GM12878 (cell line): ENCODE measurements at regions not wholly inside any gene's neighbourhood (a gene's known extent, or its start where the extent isn't known, plus 50 kb on each side); places are given as distances from the start of the nearest gene placed in this dataset.
A peak's percentile ranks its signal among the peaks of the same experiment; 100 is the strongest.
"Not testable (repeated sequence)": the region's sequence is repeated elsewhere in the genome, so short reads cannot be mapped to it uniquely, and the experiment has no call there.

ENCODE experiments used
- ATAC-seq: fragments of 200-7000 bp; cut with Tn5 transposase; 3 replicates; pipeline ENCODE4 v1.9.1; 2020; ENCODE audit warnings: mild to moderate bottlenecking, moderate library complexity
- BruUV-seq: library from RNA; stranded (reverse); fragments of 400-500 nt; replicated peaks from 2 replicates; lab custom pipeline; 2021; lab: Mats Ljungman, UMichigan
- CTCF ChIA-PET: fragments of 300-600 bp; sonication (Branson Sonifier 250); formaldehyde crosslinking; extraction: SDS; loops from one replicate; lab custom pipeline; 2021; ENCODE audit warnings: inconsistent platforms; lab: Yijun Ruan, JAX
- POLR2A ChIA-PET: fragments of 350-600 bp; formaldehyde crosslinking; extraction: SDS; loops from one replicate; lab custom pipeline; 2021; ENCODE audit warnings: inconsistent platforms; lab: Charles Lee
- RAD21 ChIA-PET: fragments of 300-600 bp; sonication (Branson Sonifier 250); formaldehyde crosslinking; loops from one replicate; lab custom pipeline; 2023; ENCODE audit warnings: antibody characterized with exemption; ENCODE audit not compliant: unreplicated experiment; lab: Charles Lee
- SMC1A ChIA-PET: fragments of 300-600 bp; sonication (Branson Sonifier 250); formaldehyde crosslinking; loops from one replicate; lab custom pipeline; 2023; ENCODE audit not compliant: unreplicated experiment, uncharacterized antibody; lab: Charles Lee
- DNase-seq: peaks from one replicate; pipeline ENCODE4 v3.0.0-alpha.2; 2011; ENCODE audit warnings: low read depth, low spot score
- FAIRE-seq: peaks from 3 replicates; lab custom pipeline; 2011; peaks lifted over from hg19 to GRCh38; lab: Jason Lieb, UNC
- H2AFZ ChIP-seq: 2 replicates; pipeline ENCODE4 v1.6.0; 2011; ENCODE audit warnings: low read depth, low read length, control low read depth; ENCODE audit not compliant: control insufficient read depth
- H3K27ac ChIP-seq: 2 replicates; pipeline ENCODE4 v1.5.1; 2011; ENCODE audit warnings: control low read depth; ENCODE audit not compliant: control insufficient read depth, insufficient read depth
- H3K27me3 ChIP-seq, 2 experiments: replicated peaks in 1 of 2; 2 replicates each; pipeline versions ENCODE4 v1.6.0 to v1.6.1; 2011; ENCODE audit warnings: low read length in 1 of 2; ENCODE audit not compliant: control insufficient read depth in 2 of 2, insufficient read depth in 2 of 2
- H3K36me3 ChIP-seq, 2 experiments: 2 replicates each; pipeline ENCODE4 v1.5.1; 2011; ENCODE audit warnings: low read length in 1 of 2; ENCODE audit not compliant: control insufficient read depth in 2 of 2, insufficient read depth in 2 of 2
- H3K4me1 ChIP-seq: 2 replicates; pipeline ENCODE4 v1.6.1; 2011; ENCODE audit warnings: mild to moderate bottlenecking, low read length, moderate library complexity, mixed read lengths; ENCODE audit not compliant: control insufficient read depth, insufficient read depth
- H3K4me2 ChIP-seq: 2 replicates; pipeline ENCODE4 v1.6.0; 2011; ENCODE audit warnings: control low read depth; ENCODE audit not compliant: control insufficient read depth, insufficient read depth
- H3K4me3 ChIP-seq: fragments of 200-600 bp; sonication (generic); 2 replicates; pipeline ENCODE4 v1.5.1; 2016
- H3K79me2 ChIP-seq: 2 replicates; pipeline ENCODE4 v1.6.0; 2011; ENCODE audit warnings: low read length; ENCODE audit not compliant: control insufficient read depth, insufficient read depth
- H3K9ac ChIP-seq: 2 replicates; pipeline ENCODE4 v1.8.0; 2011; ENCODE audit warnings: low read length, control low read depth, mixed read lengths; ENCODE audit not compliant: control insufficient read depth, insufficient read depth
- H3K9me3 ChIP-seq: replicated peaks from 3 replicates; pipeline ENCODE4 v1.5.1; 2011; ENCODE audit warnings: mild to moderate bottlenecking, low read length; ENCODE audit not compliant: control insufficient read depth, insufficient read depth
- H4K20me1 ChIP-seq: 2 replicates; pipeline ENCODE4 v1.6.0; 2011; ENCODE audit not compliant: control insufficient read depth, insufficient read depth
- WGBS: methylation state at CpG from one replicate; pipeline ENCODE4 v1.1.6; 2016; ENCODE audit warnings: low lambda C conversion rate; ENCODE audit not compliant: insufficient replicate concordance, insufficient coverage; ENCODE audit errors: missing lambda C conversion rate; 5-methylcytosine and 5-hydroxymethylcytosine counted together
- in situ Hi-C: fragments of 300-500 bp; cut with MboI; formaldehyde crosslinking; loops from 9 replicates; pipeline ENCODE4 v1.14.3; 2018; ENCODE audit warnings: mixed read lengths
- intact Hi-C: fragments of 100-400 bp; cut with micrococcal nuclease; formaldehyde crosslinking; loops from one replicate; pipeline ENCODE4 v1.14.2; 2022; ENCODE audit not compliant: unreplicated experiment

DNA sequence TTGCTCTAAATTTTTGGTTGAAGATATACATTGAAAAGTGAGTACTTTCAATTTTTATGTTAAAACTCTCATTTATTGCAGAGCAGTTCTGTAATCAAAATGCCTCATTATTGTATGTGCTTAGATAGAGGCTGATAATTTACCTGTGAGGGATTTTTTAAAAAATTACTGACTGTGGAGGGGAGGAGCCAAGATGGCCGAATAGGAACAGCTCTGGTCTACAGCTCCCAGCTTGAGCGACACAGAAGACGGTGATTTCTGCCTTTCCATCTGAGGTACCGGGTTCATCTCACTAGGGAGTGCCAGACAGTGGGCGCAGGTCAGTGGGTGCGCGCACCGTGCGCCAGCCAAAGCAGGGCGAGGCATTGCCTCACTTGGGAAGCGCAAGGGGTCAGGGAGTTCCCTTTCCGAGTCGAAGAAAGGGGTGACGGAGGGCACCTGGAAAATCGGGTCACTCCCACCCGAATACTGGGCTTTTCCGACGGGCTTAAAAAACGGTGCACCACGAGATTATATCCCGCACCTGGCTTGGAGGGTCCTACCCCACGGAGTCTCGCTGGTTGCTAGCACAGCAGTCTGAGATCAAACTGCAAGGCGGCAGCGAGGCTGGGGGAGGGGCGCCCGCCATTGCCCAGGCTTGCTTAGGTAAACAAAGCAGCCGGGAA is 89.4 kb downstream of the DDX11 start:
- H3K27ac ChIP-seq, H2AFZ ChIP-seq, H3K9me3 ChIP-seq, H3K4me1 ChIP-seq, FAIRE-seq, BruUV-seq, ATAC-seq, CTCF ChIA-PET, H4K20me1 ChIP-seq, in situ Hi-C loops, H3K9ac ChIP-seq, H3K4me2 ChIP-seq, H3K36me3 ChIP-seq, H3K27me3 ChIP-seq, POLR2A ChIA-PET, RAD21 ChIA-PET, SMC1A ChIA-PET, DNase-seq, H3K4me3 ChIP-seq, H3K79me2 ChIP-seq, intact Hi-C loops: not testable (repeated sequence)
- 73% methylated on average over 27 of the region's 28 CpGs for WGBS

DNA sequence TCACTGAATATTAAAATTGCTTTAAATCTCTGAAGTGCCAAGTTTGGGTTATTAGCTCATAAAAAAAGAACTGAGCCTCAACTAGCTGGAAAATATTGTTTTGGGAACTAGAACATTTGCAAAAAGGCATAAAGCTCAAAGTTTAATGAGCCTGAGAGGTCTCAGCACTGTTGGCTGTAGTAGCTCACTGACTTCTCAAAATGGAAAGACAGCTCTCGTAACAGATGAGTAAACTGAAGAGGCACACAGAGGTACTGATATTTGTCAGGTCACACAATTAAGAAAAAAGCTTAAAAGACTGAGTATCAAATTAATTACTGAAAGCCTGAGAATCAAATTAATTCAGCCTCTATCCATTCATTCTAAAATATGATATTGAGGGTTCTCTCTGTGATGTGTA is 100.6 kb downstream of the DDX11 start:
- intact Hi-C loops, result not testable (repeated sequence)

More for the DNA sequence above, 100.6 kb downstream of the DDX11 start:
- H3K27me3 ChIP-seq, POLR2A ChIA-PET, FAIRE-seq, RAD21 ChIA-PET, in situ Hi-C loops, H3K9ac ChIP-seq, H3K79me2 ChIP-seq, H3K4me3 ChIP-seq, H2AFZ ChIP-seq, CTCF ChIA-PET, H3K27ac ChIP-seq, H3K4me1 ChIP-seq, BruUV-seq, H4K20me1 ChIP-seq, H3K9me3 ChIP-seq, H3K36me3 ChIP-seq, DNase-seq, H3K4me2 ChIP-seq: not testable (repeated sequence)
- 0% methylated on average over 1 of the region's 1 CpG for WGBS
- peak; percentile 45; the same call in 1 of the 3 replicates for ATAC-seq
- SMC1A ChIA-PET, result interaction anchor here (0.6 kb wide), 1 partner anchor 44 kb away, joined by 3 read pairs; no protein-coding TSS in a partner anchor
